GM12878 (cell line): ENCODE measurements at regions not wholly inside any gene's neighbourhood (a gene's known extent, or its start where the extent isn't known, plus 50 kb on each side); places are given as distances from the start of the nearest gene placed in this dataset.

Experiments
- ATAC-seq: fragments of 200-7000 bp; cut with Tn5 transposase; 3 replicates; pipeline ENCODE4 v1.9.1; 2020; ENCODE audit warnings: mild to moderate bottlenecking, moderate library complexity
- BruUV-seq: library from RNA; stranded (reverse); fragments of 400-500 nt; replicated peaks from 2 replicates; lab custom pipeline; 2021; lab: Mats Ljungman, UMichigan
- CTCF ChIA-PET: fragments of 300-600 bp; sonication (Branson Sonifier 250); formaldehyde crosslinking; extraction: SDS; loops from one replicate; lab custom pipeline; 2021; ENCODE audit warnings: inconsistent platforms; lab: Yijun Ruan, JAX
- POLR2A ChIA-PET: fragments of 350-600 bp; formaldehyde crosslinking; extraction: SDS; loops from one replicate; lab custom pipeline; 2021; ENCODE audit warnings: inconsistent platforms; lab: Charles Lee
- RAD21 ChIA-PET: fragments of 300-600 bp; sonication (Branson Sonifier 250); formaldehyde crosslinking; loops from one replicate; lab custom pipeline; 2023; ENCODE audit warnings: antibody characterized with exemption; ENCODE audit not compliant: unreplicated experiment; lab: Charles Lee
- SMC1A ChIA-PET: fragments of 300-600 bp; sonication (Branson Sonifier 250); formaldehyde crosslinking; loops from one replicate; lab custom pipeline; 2023; ENCODE audit not compliant: unreplicated experiment, uncharacterized antibody; lab: Charles Lee
- DNase-seq: peaks from one replicate; pipeline ENCODE4 v3.0.0-alpha.2; 2011; ENCODE audit warnings: low read depth, low spot score
- FAIRE-seq: peaks from 3 replicates; lab custom pipeline; 2011; peaks lifted over from hg19 to GRCh38; lab: Jason Lieb, UNC
- H2AFZ ChIP-seq: 2 replicates; pipeline ENCODE4 v1.6.0; 2011; ENCODE audit warnings: low read depth, low read length, control low read depth; ENCODE audit not compliant: control insufficient read depth
- H3K27ac ChIP-seq: 2 replicates; pipeline ENCODE4 v1.5.1; 2011; ENCODE audit warnings: control low read depth; ENCODE audit not compliant: control insufficient read depth, insufficient read depth
- H3K27me3 ChIP-seq, 2 experiments: replicated peaks in 1 of 2; 2 replicates each; pipeline versions ENCODE4 v1.6.0 to v1.6.1; 2011; ENCODE audit warnings: low read length in 1 of 2; ENCODE audit not compliant: control insufficient read depth in 2 of 2, insufficient read depth in 2 of 2
- H3K36me3 ChIP-seq, 2 experiments: 2 replicates each; pipeline ENCODE4 v1.5.1; 2011; ENCODE audit warnings: low read length in 1 of 2; ENCODE audit not compliant: control insufficient read depth in 2 of 2, insufficient read depth in 2 of 2
- H3K4me1 ChIP-seq: 2 replicates; pipeline ENCODE4 v1.6.1; 2011; ENCODE audit warnings: mild to moderate bottlenecking, low read length, moderate library complexity, mixed read lengths; ENCODE audit not compliant: control insufficient read depth, insufficient read depth
- H3K4me2 ChIP-seq: 2 replicates; pipeline ENCODE4 v1.6.0; 2011; ENCODE audit warnings: control low read depth; ENCODE audit not compliant: control insufficient read depth, insufficient read depth
- H3K4me3 ChIP-seq: fragments of 200-600 bp; sonication (generic); 2 replicates; pipeline ENCODE4 v1.5.1; 2016
- H3K79me2 ChIP-seq: 2 replicates; pipeline ENCODE4 v1.6.0; 2011; ENCODE audit warnings: low read length; ENCODE audit not compliant: control insufficient read depth, insufficient read depth
- H3K9ac ChIP-seq: 2 replicates; pipeline ENCODE4 v1.8.0; 2011; ENCODE audit warnings: low read length, control low read depth, mixed read lengths; ENCODE audit not compliant: control insufficient read depth, insufficient read depth
- H3K9me3 ChIP-seq: replicated peaks from 3 replicates; pipeline ENCODE4 v1.5.1; 2011; ENCODE audit warnings: mild to moderate bottlenecking, low read length; ENCODE audit not compliant: control insufficient read depth, insufficient read depth
- H4K20me1 ChIP-seq: 2 replicates; pipeline ENCODE4 v1.6.0; 2011; ENCODE audit not compliant: control insufficient read depth, insufficient read depth
- BACH1 ChIP-seq: fragments of 450-650 bp; IDR thresholded peaks from 2 replicates; pipeline ENCODE4 v1.6.1; 2017; ENCODE audit warnings: mild to moderate bottlenecking, borderline replicate concordance
- CBFB ChIP-seq: IDR thresholded peaks from 2 replicates; pipeline ENCODE4 v1.6.1; 2016; ENCODE audit warnings: antibody characterized with exemption, low read depth
- ETV6 ChIP-seq, 2 experiments: fragments of 450-650 bp in 1 of 2; IDR thresholded peaks in 1 of 2; conservative IDR thresholded peaks in 1 of 2; 2 replicates each; pipeline ENCODE4 v1.6.1; 2014; ENCODE audit warnings: antibody characterized with exemption in 1 of 2, borderline replicate concordance in 1 of 2, low read depth in 1 of 2, mild to moderate bottlenecking in 1 of 2, moderate library complexity in 1 of 2
- HCFC1 ChIP-seq: fragments of 150-350 bp; IDR thresholded peaks from 2 replicates; pipeline ENCODE4 v1.6.1; 2014; ENCODE audit warnings: low read length
- HDGF ChIP-seq: fragments of 450-650 bp; IDR thresholded peaks from 2 replicates; pipeline ENCODE4 v1.6.1; 2016; ENCODE audit warnings: antibody characterized with exemption
- JUND ChIP-seq: IDR thresholded peaks from 2 replicates; pipeline ENCODE4 v1.6.1; 2012; ENCODE audit warnings: low read depth, mild to moderate bottlenecking, low read length, improper control_type of control experiment, moderate library complexity
- MAX ChIP-seq: IDR thresholded peaks from 2 replicates; pipeline ENCODE4 v1.6.1; 2012; ENCODE audit warnings: low read depth, low read length, improper control_type of control experiment
- MEF2A ChIP-seq: IDR thresholded peaks from 2 replicates; pipeline ENCODE4 v1.6.1; 2011; ENCODE audit warnings: low read depth, mild to moderate bottlenecking, low read length, moderate library complexity; ENCODE audit not compliant: insufficient read depth
- MTA3 ChIP-seq: IDR thresholded peaks from 2 replicates; pipeline ENCODE4 v1.6.1; 2012; ENCODE audit warnings: low read length, inconsistent platforms, borderline replicate concordance
- NRF1 ChIP-seq: conservative IDR thresholded peaks from 2 replicates; pipeline ENCODE4 v1.6.1; 2011; ENCODE audit warnings: mild to moderate bottlenecking, low read depth, low read length, improper control_type of control experiment
- POLR2AphosphoS2 ChIP-seq: IDR thresholded peaks from 2 replicates; pipeline ENCODE4 v1.6.1; 2011; ENCODE audit warnings: low read depth, mild to moderate bottlenecking, low read length, improper control_type of control experiment, moderate library complexity
- RFX5 ChIP-seq: IDR thresholded peaks from 2 replicates; pipeline ENCODE4 v1.6.1; 2011; ENCODE audit warnings: low read depth, low read length, improper control_type of control experiment
- RUNX3 ChIP-seq: IDR thresholded peaks from 2 replicates; pipeline ENCODE4 v1.6.1; 2012; ENCODE audit warnings: low read length, inconsistent platforms
- SP1 ChIP-seq: IDR thresholded peaks from one replicate; pipeline ENCODE4 v1.6.1; 2011; ENCODE audit warnings: low read depth, low read length
- SREBF2 ChIP-seq: IDR thresholded peaks from 2 replicates; pipeline ENCODE4 v1.6.1; 2012; ENCODE audit warnings: mild to moderate bottlenecking, low read length
- TARDBP ChIP-seq: IDR thresholded peaks from 2 replicates; pipeline ENCODE4 v1.6.1; 2016; ENCODE audit warnings: borderline replicate concordance
- USF1 ChIP-seq: IDR thresholded peaks from 2 replicates; pipeline ENCODE4 v1.6.1; 2011; ENCODE audit warnings: borderline replicate concordance, low read depth, mild to moderate bottlenecking, moderate library complexity, mixed read lengths, low read length; ENCODE audit not compliant: insufficient read depth; ENCODE audit errors: extremely low read length
- ZBTB11 ChIP-seq: fragments of 450-650 bp; formaldehyde crosslinking; IDR thresholded peaks from 2 replicates; pipeline ENCODE4 v1.5.0; 2022; ENCODE audit warnings: mild to moderate bottlenecking, missing genetic modification characterization
- ZNF207 ChIP-seq: fragments of 450-650 bp; IDR thresholded peaks from 2 replicates; pipeline ENCODE4 v1.6.1; 2014; ENCODE audit warnings: antibody characterized with exemption, mild to moderate bottlenecking, borderline replicate concordance
- WGBS: methylation state at CpG from one replicate; pipeline ENCODE4 v1.1.6; 2016; ENCODE audit warnings: low lambda C conversion rate; ENCODE audit not compliant: insufficient replicate concordance, insufficient coverage; ENCODE audit errors: missing lambda C conversion rate; 5-methylcytosine and 5-hydroxymethylcytosine counted together
- in situ Hi-C: fragments of 300-500 bp; cut with MboI; formaldehyde crosslinking; loops from 9 replicates; pipeline ENCODE4 v1.14.3; 2018; ENCODE audit warnings: mixed read lengths
- intact Hi-C: fragments of 100-400 bp; cut with micrococcal nuclease; formaldehyde crosslinking; loops from one replicate; pipeline ENCODE4 v1.14.2; 2022; ENCODE audit not compliant: unreplicated experiment

- no peak for TF ChIP-seq ZBTB11 (CRISPR knock-in tag)
- TF ChIP-seq NRF1: no peak
- no peak for TF ChIP-seq BACH1
- TF ChIP-seq POLR2AphosphoS2: no peak
- TF ChIP-seq HDGF: no peak
- TF ChIP-seq MEF2A: no peak
- TF ChIP-seq RFX5: no peak
- no peak for TF ChIP-seq RUNX3
- no peak for TF ChIP-seq HCFC1
- TF ChIP-seq, all 136 proteins: peak for 0
Measured at GRCh38 chr5:29905626-29906353, 1287.7 kb upstream of the CDH6 start (continued).

- ChIA-PET POLR2A (no interaction called here), CTCF (no interaction called here), SMC1A (no interaction called here), RAD21 (no interaction called here)
- H3K27me3 ChIP-seq: no peaks in the 10 kb centered on the region
- WGBS: 3% methylated on average over 2 of the region's 2 CpGs
- in situ Hi-C loops (no loop called here), intact Hi-C loops (no loop called here)
- no peaks in the 10 kb centered on the region for H3K9me3 ChIP-seq
- BruUV-seq: no TSS peak
- H3K27ac ChIP-seq: no peak overlapping the region
- no peak for FAIRE-seq
- no peak overlapping the region for H3K4me3 ChIP-seq
- H2AFZ ChIP-seq: no peak overlapping the region
- no peak overlapping the region for H3K4me2 ChIP-seq
- no peak for ATAC-seq
- no peaks in the 10 kb centered on the region for H3K79me2 ChIP-seq
- no peak for DNase-seq
- H3K36me3 ChIP-seq: no peaks in the 10 kb centered on the region
- H3K9ac ChIP-seq: no peak overlapping the region
- H4K20me1 ChIP-seq: no peaks in the 10 kb centered on the region
- no peaks in the 10 kb centered on the region for H3K4me1 ChIP-seq
- TF ChIP-seq JUND: no peak
- TF ChIP-seq MAX: no peak
- no peak for TF ChIP-seq MTA3
- TF ChIP-seq SREBF2: no peak
- no peak for TF ChIP-seq TARDBP
- no peak for TF ChIP-seq CBFB
- no peak for TF ChIP-seq USF1
- no peak for TF ChIP-seq SP1
- no peak for TF ChIP-seq ZNF207
- TF ChIP-seq ETV6 (conservative IDR thresholded peaks at IDR 0.05 in 1 of 2, IDR thresholded peaks at IDR 0.05 in 1 of 2; ENCODE audit: borderline replicate concordance in 1 of 2, low read depth in 1 of 2): no peak
Measured at GRCh38 chr5:29902859-29903258, 1290.6 kb upstream of the CDH6 start.
